IMR-90 (cell line): ENCODE measurements at regions not wholly inside any gene's neighbourhood (a gene's known extent, or its start where the extent isn't known, plus 50 kb on each side); places are given as distances from the start of the nearest gene placed in this dataset.

ENCODE experiments used
- ATAC-seq: fragments of 200-7000 bp; cut with Tn5 transposase; 2 replicates; pipeline ENCODE4 v1.9.1; 2020; ENCODE audit warnings: low read depth, mild to moderate bottlenecking, moderate library complexity
- BruUV-seq: library from RNA; stranded (reverse); fragments of 400-500 nt; replicated peaks from 2 replicates; lab custom pipeline; 2021; lab: Mats Ljungman, UMichigan
- CTCF ChIA-PET: fragments of 300-600 bp; formaldehyde crosslinking; extraction: SDS; loops from one replicate; lab custom pipeline; 2021; ENCODE audit warnings: antibody characterized with exemption; lab: Yijun Ruan, JAX
- POLR2A ChIA-PET: fragments of 300-600 bp; sonication (Branson Sonifier 250); formaldehyde crosslinking; loops from one replicate; lab custom pipeline; 2022; ENCODE audit warnings: antibody characterized with exemption; ENCODE audit not compliant: unreplicated experiment; lab: Charles Lee
- DNase-seq: peaks from one replicate; pipeline ENCODE4 v3.0.0; 2013
- H2AFZ ChIP-seq: replicated peaks from 2 replicates; pipeline ENCODE3; 2013; ENCODE audit warnings: low read length, mild to moderate bottlenecking; ENCODE audit not compliant: poor library complexity
- H2AK5ac ChIP-seq: 2 replicates; pipeline ENCODE4 v1.6.1; 2013; ENCODE audit warnings: low read depth, low read length, inconsistent platforms
- H2AK9ac ChIP-seq: replicated peaks from 2 replicates; pipeline ENCODE3; 2013; ENCODE audit warnings: mild to moderate bottlenecking, low read depth, low read length, moderate library complexity; ENCODE audit not compliant: poor library complexity
- H2BK120ac ChIP-seq: 2 replicates; pipeline ENCODE4 v1.6.1; 2013; ENCODE audit warnings: low read depth, low read length, inconsistent platforms
- H2BK15ac ChIP-seq: 3 replicates; pipeline ENCODE4 v1.6.1; 2013; ENCODE audit warnings: low read depth, low read length, inconsistent platforms
- H2BK20ac ChIP-seq: 2 replicates; pipeline ENCODE4 v1.6.1; 2013; ENCODE audit warnings: low read depth, mild to moderate bottlenecking, inconsistent platforms, low read length, moderate library complexity
- H2BK5ac ChIP-seq: 2 replicates; pipeline ENCODE4 v1.6.1; 2013; ENCODE audit warnings: mild to moderate bottlenecking, low read depth, low read length, inconsistent platforms; ENCODE audit not compliant: poor library complexity, severe bottlenecking
- H3K14ac ChIP-seq: replicated peaks from 2 replicates; pipeline ENCODE4 v1.6.1; 2013; ENCODE audit warnings: low read depth, low read length, inconsistent platforms
- H3K18ac ChIP-seq: 2 replicates; pipeline ENCODE4 v1.6.1; 2013; ENCODE audit warnings: low read depth, low read length, control low read depth
- H3K23ac ChIP-seq: 2 replicates; pipeline ENCODE4 v1.6.1; 2013; ENCODE audit warnings: low read depth, low read length, inconsistent platforms
- H3K27ac ChIP-seq: 2 replicates; pipeline ENCODE4 v1.5.1; 2013; ENCODE audit warnings: mild to moderate bottlenecking, control low read depth, low read length; ENCODE audit not compliant: insufficient read depth
- H3K27me3 ChIP-seq: 2 replicates; pipeline ENCODE4 v1.6.1; 2013; ENCODE audit warnings: low read length; ENCODE audit not compliant: control insufficient read depth, insufficient read depth
- H3K36me3 ChIP-seq: 2 replicates; pipeline ENCODE4 v1.6.1; 2013; ENCODE audit warnings: low read length, mixed read lengths; ENCODE audit not compliant: control insufficient read depth, insufficient read depth
- H3K4ac ChIP-seq: 2 replicates; pipeline ENCODE4 v1.6.1; 2013; ENCODE audit warnings: low read depth, low read length, inconsistent platforms
- H3K4me1 ChIP-seq: 2 replicates; pipeline ENCODE4 v1.6.1; 2013; ENCODE audit warnings: low read length, mixed read lengths; ENCODE audit not compliant: control insufficient read depth, insufficient read depth
- H3K4me2 ChIP-seq: 2 replicates; pipeline ENCODE4 v1.6.1; 2013; ENCODE audit warnings: low read depth, mild to moderate bottlenecking, control low read depth, low read length, moderate library complexity
- H3K4me3 ChIP-seq: 2 replicates; pipeline ENCODE4 v1.5.1; 2013; ENCODE audit warnings: low read depth, mild to moderate bottlenecking, control low read depth, low read length, moderate library complexity; ENCODE audit not compliant: insufficient read depth
- H3K56ac ChIP-seq: 2 replicates; pipeline ENCODE4 v1.6.1; 2013; ENCODE audit warnings: low read length, inconsistent platforms; ENCODE audit not compliant: insufficient read depth; ENCODE audit errors: extremely low read depth
- H3K79me1 ChIP-seq, 2 experiments: 2 replicates each; pipeline ENCODE4 v1.6.1; 2013; ENCODE audit warnings: low read length in 2 of 2, inconsistent platforms in 1 of 2, low read depth in 1 of 2
- H3K9ac ChIP-seq: 2 replicates; pipeline ENCODE4 v1.6.1; 2013; ENCODE audit warnings: low read depth, low read length, control low read depth
- H3K9me1 ChIP-seq: 2 replicates; pipeline ENCODE4 v1.6.1; 2013; ENCODE audit warnings: low read length, inconsistent platforms; ENCODE audit not compliant: insufficient read depth
- H3K9me3 ChIP-seq: 2 replicates; pipeline ENCODE4 v1.6.1; 2013; ENCODE audit warnings: low read length; ENCODE audit not compliant: control insufficient read depth, insufficient read depth
- H4K20me1 ChIP-seq: 2 replicates; pipeline ENCODE4 v1.6.1; 2013; ENCODE audit warnings: low read length, inconsistent platforms; ENCODE audit not compliant: insufficient read depth
- H4K5ac ChIP-seq: 2 replicates; pipeline ENCODE4 v1.6.1; 2013; ENCODE audit warnings: mild to moderate bottlenecking, low read depth, low read length, control low read depth
- H4K8ac ChIP-seq, 2 experiments: 2 replicates each; pipeline ENCODE4 v1.6.1; 2013; ENCODE audit warnings: low read depth in 2 of 2, low read length in 2 of 2, control low read depth in 1 of 2, inconsistent platforms in 1 of 2
- H4K91ac ChIP-seq: 2 replicates; pipeline ENCODE4 v1.6.1; 2013; ENCODE audit warnings: low read depth, low read length, inconsistent platforms; ENCODE audit not compliant: insufficient read depth
- BHLHE40 ChIP-seq: fragments of 150-350 bp; IDR thresholded peaks from 2 replicates; pipeline ENCODE4 v1.6.1; 2016; ENCODE audit warnings: mild to moderate bottlenecking, low read depth, low read length
- CHD1 ChIP-seq: IDR thresholded peaks from 2 replicates; pipeline ENCODE4 v1.6.1; 2012; ENCODE audit warnings: low read depth, low read length, improper control_type of control experiment
- FOS ChIP-seq: fragments of 150-350 bp; IDR thresholded peaks from 2 replicates; pipeline ENCODE4 v1.6.1; 2016; ENCODE audit warnings: low read depth, low read length
- MAZ ChIP-seq: IDR thresholded peaks from 2 replicates; pipeline ENCODE4 v1.6.1; 2012; ENCODE audit warnings: low read depth, mild to moderate bottlenecking, low read length, improper control_type of control experiment, moderate library complexity, borderline replicate concordance
- MXI1 ChIP-seq: IDR thresholded peaks from 2 replicates; pipeline ENCODE4 v1.6.1; 2012; ENCODE audit warnings: low read depth, mild to moderate bottlenecking, low read length, moderate library complexity, borderline replicate concordance
- NFE2L2 ChIP-seq: fragments of 150-350 bp; IDR thresholded peaks from 2 replicates; pipeline ENCODE4 v1.6.1; 2016; ENCODE audit warnings: low read depth, mild to moderate bottlenecking, low read length
- POLR2A ChIP-seq: IDR thresholded peaks from 2 replicates; pipeline ENCODE4 v1.6.1; 2012; ENCODE audit warnings: mild to moderate bottlenecking, low read depth, low read length
- RAD21 ChIP-seq: IDR thresholded peaks from 2 replicates; pipeline ENCODE4 v1.6.1; 2012; ENCODE audit warnings: low read length, improper control_type of control experiment
- RCOR1 ChIP-seq: IDR thresholded peaks from 2 replicates; pipeline ENCODE4 v1.6.1; 2012; ENCODE audit warnings: mild to moderate bottlenecking, low read length, improper control_type of control experiment; ENCODE audit not compliant: insufficient replicate concordance
- SMC3 ChIP-seq: fragments of 150-350 bp; IDR thresholded peaks from 2 replicates; pipeline ENCODE4 v1.6.1; 2016; ENCODE audit warnings: low read depth, mild to moderate bottlenecking, antibody characterized with exemption, low read length, moderate library complexity
- USF2 ChIP-seq: fragments of 150-350 bp; IDR thresholded peaks from 2 replicates; pipeline ENCODE4 v1.6.1; 2017; ENCODE audit warnings: mild to moderate bottlenecking, antibody characterized with exemption, low read length, low read depth
- WGBS, 2 experiments: methylation state at CpG; one replicate each; pipeline versions ENCODE4 v1.1.5 to v1.1.7; 2013; ENCODE audit warnings: missing lambda C conversion rate in 2 of 2; ENCODE audit not compliant: insufficient read length in 1 of 2; ENCODE audit errors: extremely low coverage in 2 of 2; 5-methylcytosine and 5-hydroxymethylcytosine counted together
- dilution Hi-C: fragments of 300-500 bp; cut with HindIII; formaldehyde crosslinking; loops from one replicate; pipeline ENCODE4 v1.14.3; 2018; ENCODE audit warnings: low sequenced_read_pairs; ENCODE audit not compliant: unreplicated experiment
- in situ Hi-C: fragments of 300-500 bp; cut with MboI; formaldehyde crosslinking; loops from 3 replicates; pipeline ENCODE4 v1.14.3; 2019; ENCODE audit warnings: low sequenced_read_pairs, inconsistent platforms, mixed read lengths
- intact Hi-C: fragments of 100-400 bp; cut with micrococcal nuclease; formaldehyde crosslinking; loops from 2 replicates; pipeline ENCODE4 v1.10.0; 2022
- TF ChIP-seq, protein P1 (sequence below): conservative IDR thresholded peaks from 2 replicates; pipeline ENCODE4 v1.5.1; 2012; ENCODE audit warnings: mild to moderate bottlenecking, low read depth, low read length, improper control_type of control experiment

GRCh38 chr1:73096841-73097240 lies 814.5 kb upstream of the NEGR1 start:
- in situ Hi-C loops (no loop called here), dilution Hi-C loops (no loop called here), intact Hi-C loops (no loop called here)
- Histone ChIP-seq H3K9me1 (no peaks in the 10 kb centered on the region), H3K4me3 (no peak overlapping the region), H3K9me3 (peaks cover 18% of the 10 kb centered on the region), H2BK5ac (no peak overlapping the region), H4K20me1 (no peaks in the 10 kb centered on the region), H3K9ac (no peak overlapping the region), H3K23ac (no peak overlapping the region), H3K4ac (no peak overlapping the region), H3K56ac (no peak overlapping the region), H2AK9ac (no peak overlapping the region), H3K18ac (no peak overlapping the region), H3K27me3 (no peaks in the 10 kb centered on the region), H4K5ac (no peak overlapping the region), H2AK5ac (no peak overlapping the region), H3K79me1 (no peaks in the 10 kb centered on the region), H2AFZ (no peak overlapping the region), H3K14ac (no peak overlapping the region), H2BK15ac (no peak overlapping the region), H4K91ac (no peak overlapping the region), H3K36me3 (no peaks in the 10 kb centered on the region), H4K8ac (no peak overlapping the region), H3K4me1 (no peaks in the 10 kb centered on the region), H3K27ac (no peak overlapping the region), H2BK120ac (no peak overlapping the region), H2BK20ac (no peak overlapping the region), H3K4me2 (no peak overlapping the region)
- DNase-seq (no peak), ATAC-seq (no peak)
- CTCF ChIA-PET: no interaction called here
- WGBS, 2 experiments: no CpG with 5 or more reads among the region's 1 CpG
- BruUV-seq: no TSS peak
- POLR2A ChIA-PET: no interaction called here
- no peak for TF ChIP-seq USF2
- TF ChIP-seq RAD21: no peak
- TF ChIP-seq MXI1: no peak
- no peak for TF ChIP-seq RCOR1
- TF ChIP-seq POLR2A: no peak
- no peak for TF ChIP-seq BHLHE40
- TF ChIP-seq MAZ: no peak
- no peak for TF ChIP-seq SMC3
- TF ChIP-seq, protein P1, sequence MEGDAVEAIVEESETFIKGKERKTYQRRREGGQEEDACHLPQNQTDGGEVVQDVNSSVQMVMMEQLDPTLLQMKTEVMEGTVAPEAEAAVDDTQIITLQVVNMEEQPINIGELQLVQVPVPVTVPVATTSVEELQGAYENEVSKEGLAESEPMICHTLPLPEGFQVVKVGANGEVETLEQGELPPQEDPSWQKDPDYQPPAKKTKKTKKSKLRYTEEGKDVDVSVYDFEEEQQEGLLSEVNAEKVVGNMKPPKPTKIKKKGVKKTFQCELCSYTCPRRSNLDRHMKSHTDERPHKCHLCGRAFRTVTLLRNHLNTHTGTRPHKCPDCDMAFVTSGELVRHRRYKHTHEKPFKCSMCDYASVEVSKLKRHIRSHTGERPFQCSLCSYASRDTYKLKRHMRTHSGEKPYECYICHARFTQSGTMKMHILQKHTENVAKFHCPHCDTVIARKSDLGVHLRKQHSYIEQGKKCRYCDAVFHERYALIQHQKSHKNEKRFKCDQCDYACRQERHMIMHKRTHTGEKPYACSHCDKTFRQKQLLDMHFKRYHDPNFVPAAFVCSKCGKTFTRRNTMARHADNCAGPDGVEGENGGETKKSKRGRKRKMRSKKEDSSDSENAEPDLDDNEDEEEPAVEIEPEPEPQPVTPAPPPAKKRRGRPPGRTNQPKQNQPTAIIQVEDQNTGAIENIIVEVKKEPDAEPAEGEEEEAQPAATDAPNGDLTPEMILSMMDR: no peak
- no peak for TF ChIP-seq FOS
- no peak for TF ChIP-seq NFE2L2
- TF ChIP-seq CHD1: no peak
